Hepatic stellate cell (primary cell): ENCODE measurements at regions not wholly inside any gene's neighbourhood (a gene's known extent, or its start where the extent isn't known, plus 50 kb on each side); places are given as distances from the start of the nearest gene placed in this dataset.

ENCODE experiments used
- DNase-seq: peaks from one replicate; pipeline ENCODE4 v3.0.0; 2011; ENCODE audit warnings: low spot score

- no peak for DNase-seq
Observed at GRCh38 chr2:134144081-134144596, 109.7 kb upstream of the MGAT5 start.

GRCh38 chr2:134144651-134145050, 109.2 kb upstream of the MGAT5 start:
- no peak for DNase-seq

DNA sequence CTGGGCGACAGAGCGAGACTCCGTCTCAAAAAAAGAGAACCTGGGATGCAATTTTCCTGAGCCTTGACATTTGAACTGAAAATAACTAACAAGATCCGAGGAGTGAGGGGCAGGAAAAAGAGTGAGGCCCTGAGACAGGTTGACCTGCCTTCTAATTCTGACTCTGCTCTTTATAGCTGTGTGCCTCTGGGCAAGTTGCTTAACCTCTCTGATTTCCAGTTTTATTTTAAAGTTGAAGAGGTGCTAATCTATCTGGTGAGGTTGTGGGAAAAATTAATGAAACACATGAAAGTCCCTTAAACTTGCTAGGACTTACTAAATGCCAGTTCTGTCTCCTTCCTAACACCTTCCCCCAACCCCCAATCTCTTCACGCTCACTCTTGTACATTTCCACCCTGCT, 108.4 kb upstream of the MGAT5 start:
- DNase-seq = no peak

DNA sequence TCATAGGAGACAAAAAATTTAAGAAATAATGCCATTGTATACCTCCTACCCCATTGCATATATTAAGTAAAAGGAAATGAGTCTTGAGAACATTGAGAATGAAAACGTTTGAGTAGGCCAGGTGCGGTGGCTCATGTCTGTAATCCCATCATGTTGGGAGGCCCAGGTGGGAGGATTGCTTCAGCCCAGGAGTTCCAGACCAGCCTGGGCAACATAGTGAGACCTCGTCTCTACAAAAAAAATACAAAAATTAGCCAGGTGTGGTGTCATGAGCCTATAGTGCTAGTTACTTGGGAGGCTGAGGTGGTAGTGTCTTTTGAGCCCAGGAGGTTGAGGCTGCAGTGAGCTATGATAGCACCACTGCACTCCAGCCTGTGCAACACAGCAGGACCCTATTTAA, 107.7 kb upstream of the MGAT5 start:
- no peak for DNase-seq

DNA sequence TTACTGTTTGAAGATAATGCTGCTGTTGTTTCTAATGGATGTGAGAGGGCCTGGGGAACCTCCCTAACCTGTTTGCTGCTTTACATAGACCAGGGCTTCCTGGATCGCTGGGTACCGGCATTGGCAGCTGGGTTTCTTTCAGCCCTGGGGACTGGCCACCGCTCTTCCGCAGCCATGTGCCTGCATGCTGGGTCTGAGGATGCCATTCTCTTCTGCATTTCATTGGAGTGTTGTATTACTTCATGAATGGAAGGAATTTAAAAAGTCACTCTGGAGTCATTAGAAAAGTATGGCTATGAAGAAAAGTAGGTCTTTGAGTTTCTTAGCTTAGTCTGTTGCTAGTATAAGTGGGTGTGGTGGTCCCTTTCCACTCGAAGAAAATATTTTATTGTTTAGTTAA, 107.3 kb upstream of the MGAT5 start:
- peak; percentile 39 for DNase-seq

GRCh38 chr2:134148172-134148571, 105.7 kb upstream of the MGAT5 start:
- no peak for DNase-seq

- no peak for DNase-seq
Observed at GRCh38 chr2:134148843-134149472, 104.9 kb upstream of the MGAT5 start.

- DNase-seq = no peak
Observed at GRCh38 chr2:134149904-134150303, 104.0 kb upstream of the MGAT5 start.

DNA sequence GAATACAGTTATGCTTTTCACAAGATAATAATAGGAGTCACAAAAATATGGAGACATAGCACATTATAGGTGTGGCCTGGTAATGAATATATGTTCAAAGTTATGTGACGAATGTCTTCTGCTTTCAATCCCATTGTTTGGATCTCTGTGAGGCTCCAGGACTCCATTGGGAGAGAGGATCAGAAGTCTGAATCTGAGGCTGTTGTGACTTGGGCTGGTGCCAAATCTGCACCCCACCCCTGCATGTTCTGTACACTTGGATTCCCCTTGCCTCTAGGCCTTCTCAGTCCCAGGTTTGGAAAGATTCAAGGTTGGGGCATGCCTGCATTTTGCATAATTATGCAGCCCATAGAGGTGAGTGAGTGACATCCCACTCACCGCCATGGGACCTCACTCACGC, 103.1 kb upstream of the MGAT5 start:
- DNase-seq = no peak

GRCh38 chr2:134152045-134153010, 101.5 kb upstream of the MGAT5 start:
- no peak for DNase-seq

DNA sequence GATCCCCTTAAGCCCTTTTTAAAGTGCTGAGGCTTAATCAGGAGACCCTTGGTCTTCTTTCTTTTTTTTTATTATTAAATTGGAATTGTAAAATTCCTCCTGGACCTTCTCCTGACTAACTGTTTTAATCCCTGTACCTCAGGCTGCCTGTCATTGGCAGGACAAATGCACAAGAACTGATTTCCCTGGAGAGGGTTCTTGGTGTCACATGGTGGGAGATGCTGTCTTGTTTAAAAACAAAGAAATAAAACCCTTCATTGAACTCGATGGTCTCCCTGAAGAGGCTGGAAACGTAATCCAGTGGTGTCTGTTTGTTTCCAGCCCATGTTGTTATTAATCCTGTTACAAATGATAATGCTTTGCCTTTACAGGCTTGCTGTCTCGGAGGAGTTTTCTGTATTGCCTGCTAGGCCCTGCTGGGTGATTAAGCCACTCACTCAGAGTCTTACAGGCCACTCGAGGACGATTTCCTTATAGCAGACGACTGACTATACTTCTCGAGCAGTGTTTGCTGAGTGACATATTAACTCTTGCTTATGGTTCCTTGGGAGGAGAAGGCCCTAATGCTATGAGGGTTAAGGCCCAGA, 100.5 kb upstream of the MGAT5 start:
- no peak for DNase-seq

- DNase-seq = no peak
Observed at GRCh38 chr2:134154246-134154645, 99.6 kb upstream of the MGAT5 start.

- DNase-seq = no peak
Observed at GRCh38 chr2:134155134-134155533, 98.7 kb upstream of the MGAT5 start.

DNA sequence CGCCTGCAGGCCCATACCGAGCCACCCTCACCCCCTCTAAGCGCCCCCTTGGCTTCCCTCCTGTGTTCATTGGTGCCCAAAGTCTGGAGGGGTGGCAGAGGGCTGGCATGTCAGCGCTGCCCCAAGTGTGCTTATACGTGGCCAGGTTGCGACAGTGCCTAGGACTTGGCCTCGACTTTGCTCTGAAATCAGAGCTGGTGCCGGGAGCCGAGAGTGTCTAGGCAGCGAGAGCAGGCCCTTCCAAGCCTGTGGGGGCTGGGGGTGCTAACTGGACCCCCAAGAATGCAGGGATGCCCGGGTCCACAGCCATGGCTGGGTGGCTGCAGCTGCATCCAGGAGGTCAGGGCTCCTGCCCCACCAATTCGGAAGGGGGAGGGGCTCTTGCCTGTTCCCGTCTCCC, 95.6 kb upstream of the MGAT5 start:
- no peak for DNase-seq

GRCh38 chr2:134161170-134161547, 92.7 kb upstream of the MGAT5 start:
- DNase-seq = peak; percentile 16

DNA sequence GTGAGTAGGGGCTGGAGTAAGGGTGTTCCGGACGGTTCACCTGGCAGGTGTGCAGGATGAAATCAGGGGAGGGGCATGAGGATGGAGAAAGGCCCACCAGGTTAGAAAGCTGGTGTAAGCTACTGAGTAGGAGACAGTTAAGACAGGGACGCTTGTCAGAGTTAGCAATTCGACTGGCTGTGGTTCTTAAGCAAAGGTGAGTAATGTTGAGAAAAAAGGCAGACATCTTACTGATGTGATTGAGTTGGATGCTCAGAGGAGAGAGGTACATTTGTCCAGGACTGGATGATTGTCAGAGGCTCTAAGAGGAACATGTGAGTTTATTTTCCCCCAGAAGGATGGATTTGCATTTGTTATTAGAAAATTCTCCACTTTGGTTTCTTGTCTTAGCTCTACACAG, 90.5 kb upstream of the MGAT5 start:
- no peak for DNase-seq

DNA sequence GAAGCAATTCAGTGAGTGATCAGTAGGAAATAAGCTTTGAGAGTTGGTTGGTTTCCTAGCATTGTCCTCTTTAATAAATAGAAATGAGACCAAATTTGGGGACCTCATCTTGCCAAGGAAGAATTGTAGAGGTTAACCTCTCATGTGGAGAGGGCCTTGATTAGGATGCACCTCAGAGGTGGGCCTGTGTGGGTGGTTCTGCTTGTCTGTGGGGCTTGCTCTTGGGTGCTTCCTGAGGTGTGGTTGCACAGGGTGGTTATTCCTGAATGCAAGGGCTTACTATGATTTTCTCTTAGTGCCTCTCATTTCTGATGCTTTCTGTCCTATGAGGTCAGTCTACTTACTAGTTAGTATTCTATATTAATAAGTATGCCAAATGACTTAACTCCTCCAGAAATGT, 89.6 kb upstream of the MGAT5 start:
- no peak for DNase-seq

- DNase-seq = peak; percentile 12
Observed at GRCh38 chr2:134167015-134167414, 86.9 kb upstream of the MGAT5 start.

DNA sequence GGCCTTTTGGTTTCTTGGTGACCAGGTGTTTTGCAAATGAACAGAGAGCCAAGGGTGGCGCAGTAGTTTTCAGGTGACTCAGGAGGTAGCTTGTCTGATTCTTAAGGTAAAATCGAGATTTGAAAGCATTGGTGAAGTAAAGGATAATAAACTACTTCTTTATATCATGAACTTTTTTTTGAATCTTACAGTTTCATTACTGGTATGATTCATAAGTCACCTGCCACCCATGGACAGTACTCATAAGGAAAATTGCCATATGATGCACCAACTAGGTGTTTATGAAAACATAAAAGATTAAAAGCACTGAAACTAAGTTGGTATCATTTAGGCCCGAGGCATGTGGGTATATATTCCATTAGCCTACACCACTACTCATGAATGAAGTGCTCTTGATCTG, 84.1 kb upstream of the MGAT5 start:
- no peak for DNase-seq

DNA sequence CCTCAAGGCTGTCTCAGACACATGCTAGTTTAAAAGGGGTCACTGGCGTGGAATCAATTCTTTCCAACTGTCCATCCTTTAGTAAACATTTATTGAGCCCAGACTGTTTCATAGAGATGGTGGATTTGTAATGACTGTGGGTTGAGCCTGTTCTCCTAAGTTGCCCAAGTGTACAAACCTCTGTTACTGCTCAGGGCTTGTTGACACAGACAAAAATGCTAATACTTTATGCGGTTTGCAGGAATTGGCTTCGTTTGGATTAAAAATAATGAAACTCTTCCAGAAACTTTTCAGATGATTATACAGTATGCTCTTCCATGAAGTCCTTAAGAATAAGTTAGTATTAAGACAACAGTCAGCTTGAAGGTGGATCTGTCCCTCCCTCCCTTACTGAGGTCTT, 83.6 kb upstream of the MGAT5 start:
- DNase-seq = peak; percentile 57

DNA sequence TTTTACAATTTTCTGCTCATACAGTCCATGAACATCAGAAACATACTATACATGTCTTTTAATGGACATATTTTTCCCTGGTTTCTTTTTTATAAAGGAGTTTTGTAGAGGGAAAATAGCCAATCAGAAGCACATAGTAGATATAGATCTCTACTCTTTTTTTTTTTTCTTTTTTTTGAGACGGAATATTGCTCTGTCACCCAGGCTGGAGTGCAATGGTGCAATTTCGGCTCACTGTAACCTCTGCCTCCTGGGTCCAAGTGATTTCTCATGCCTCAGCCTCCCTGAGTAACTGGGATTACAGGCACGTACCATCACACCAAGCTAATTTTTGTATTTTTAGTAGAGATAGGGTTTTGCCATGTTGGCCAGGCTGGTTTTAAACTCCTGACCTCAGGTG, 83.2 kb upstream of the MGAT5 start:
- no peak for DNase-seq

DNA sequence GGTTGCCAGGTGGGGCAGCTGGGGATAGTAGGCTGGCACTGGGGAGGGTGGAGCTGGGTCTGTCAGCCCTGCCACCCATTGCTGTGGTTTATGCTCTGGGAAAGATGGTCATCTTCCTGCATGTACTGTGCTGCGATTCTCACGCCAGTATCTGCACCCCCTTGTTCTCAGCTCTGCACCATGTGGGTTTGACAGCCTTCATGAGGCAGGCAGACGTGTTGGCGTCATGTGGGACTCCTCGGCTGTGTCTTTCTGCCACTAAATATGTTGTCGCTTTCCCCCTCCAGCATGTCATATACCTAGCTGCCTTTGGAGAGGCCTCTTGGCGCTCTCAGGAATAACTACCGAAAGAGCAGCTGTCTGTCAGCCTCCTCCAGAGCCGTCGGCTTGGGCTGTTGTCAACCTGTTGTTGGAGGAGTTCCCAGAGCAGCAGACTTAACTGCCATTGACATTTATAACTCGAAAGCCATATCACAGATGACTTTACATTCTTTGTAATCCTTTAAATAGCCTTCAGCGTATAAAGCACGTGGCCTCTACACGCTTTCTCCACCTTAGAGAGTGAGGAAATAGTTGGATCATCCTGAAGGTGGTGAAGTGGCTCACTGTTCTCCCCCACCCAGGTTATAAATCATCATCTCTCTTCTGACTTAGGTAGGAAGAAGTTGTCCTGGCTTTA, 80.4 kb upstream of the MGAT5 start:
- no peak for DNase-seq
